H54 (cell line): ENCODE measurements at regions not wholly inside any gene's neighbourhood (a gene's known extent, or its start where the extent isn't known, plus 50 kb on each side); places are given as distances from the start of the nearest gene placed in this dataset.
A peak's percentile ranks its signal among the peaks of the same experiment; 100 is the strongest.
"Not testable (repeated sequence)": the region's sequence is repeated elsewhere in the genome, so short reads cannot be mapped to it uniquely, and the experiment has no call there.

Experiments
- DNase-seq: peaks from one replicate; pipeline ENCODE4 v3.0.0; 2011; ENCODE audit warnings: low spot score, mixed read lengths; ENCODE audit not compliant: insufficient read length
- FAIRE-seq: peaks from 3 replicates; lab custom pipeline; 2011; peaks lifted over from hg19 to GRCh38; lab: Jason Lieb, UNC
- POLR2A ChIP-seq: IDR thresholded peaks from 2 replicates; pipeline ENCODE4 v1.6.1; 2011; ENCODE audit warnings: low read depth, mild to moderate bottlenecking, low read length

- no peak for TF ChIP-seq POLR2A
- no peak for FAIRE-seq
- no peak for DNase-seq
These were observed 296.7 kb upstream of the PTBP2 start for GRCh38 chr1:96424877-96425276.

- no peak for TF ChIP-seq POLR2A
- DNase-seq: no peak
- no peak for FAIRE-seq
These were observed 296.0 kb upstream of the PTBP2 start for GRCh38 chr1:96425382-96426129.

GRCh38 chr1:96427616-96428015, 294.0 kb upstream of the PTBP2 start:
- no peak for FAIRE-seq
- DNase-seq: no peak

GRCh38 chr1:96445302-96445701, 276.3 kb upstream of the PTBP2 start:
- no peak for TF ChIP-seq POLR2A
- FAIRE-seq: no peak

More at GRCh38 chr1:96427616-96428015, 294.0 kb upstream of the PTBP2 start:
- no peak for TF ChIP-seq POLR2A

GRCh38 chr1:96464066-96464465, 257.5 kb upstream of the PTBP2 start:
- no peak for FAIRE-seq
- TF ChIP-seq POLR2A: no peak

More at GRCh38 chr1:96445302-96445701, 276.3 kb upstream of the PTBP2 start:
- no peak for DNase-seq

GRCh38 chr1:96464522-96464921, 257.1 kb upstream of the PTBP2 start:
- FAIRE-seq: no peak
- no peak for DNase-seq
- no peak for TF ChIP-seq POLR2A

More at GRCh38 chr1:96464066-96464465, 257.5 kb upstream of the PTBP2 start:
- no peak for DNase-seq

GRCh38 chr1:96464991-96465390, 256.6 kb upstream of the PTBP2 start:
- no peak for DNase-seq
- no peak for FAIRE-seq
- no peak for TF ChIP-seq POLR2A

- FAIRE-seq (no peak), DNase-seq (no peak)
- TF ChIP-seq POLR2A: no peak
These were observed 256.1 kb upstream of the PTBP2 start for GRCh38 chr1:96465441-96465840.

GRCh38 chr1:96466842-96467241, 254.7 kb upstream of the PTBP2 start:
- no peak for DNase-seq
- no peak for TF ChIP-seq POLR2A
- no peak for FAIRE-seq

- FAIRE-seq, DNase-seq: not testable (repeated sequence)
These were observed 251.9 kb upstream of the PTBP2 start for GRCh38 chr1:96469726-96470125.

- peak; percentile 30 for FAIRE-seq
These were observed 249.1 kb upstream of the PTBP2 start for GRCh38 chr1:96472471-96472870.

GRCh38 chr1:96473791-96474434, 247.7 kb upstream of the PTBP2 start:
- FAIRE-seq (peak; percentile 97), DNase-seq (peak; percentile 55)
- TF ChIP-seq POLR2A: no peak

More at GRCh38 chr1:96472471-96472870, 249.1 kb upstream of the PTBP2 start:
- no peak for DNase-seq
- no peak for TF ChIP-seq POLR2A

GRCh38 chr1:96474985-96475743, 246.4 kb upstream of the PTBP2 start:
- TF ChIP-seq POLR2A: no peak
- FAIRE-seq: no peak
- no peak for DNase-seq

- no peak for TF ChIP-seq POLR2A
- FAIRE-seq (no peak), DNase-seq (no peak)
These were observed 245.7 kb upstream of the PTBP2 start for GRCh38 chr1:96475903-96476302.

- no peak for FAIRE-seq
- no peak for DNase-seq
- no peak for TF ChIP-seq POLR2A
These were observed 243.4 kb upstream of the PTBP2 start for GRCh38 chr1:96478228-96478627.
